DMS153 (cell line): ENCODE measurements at regions not wholly inside any gene's neighbourhood (a gene's known extent, or its start where the extent isn't known, plus 50 kb on each side); places are given as distances from the start of the nearest gene placed in this dataset.

Source experiments
- DNase-seq: peaks from one replicate; lab custom pipeline; 2025; lab: John Stamatoyannopoulos, UW

DNA sequence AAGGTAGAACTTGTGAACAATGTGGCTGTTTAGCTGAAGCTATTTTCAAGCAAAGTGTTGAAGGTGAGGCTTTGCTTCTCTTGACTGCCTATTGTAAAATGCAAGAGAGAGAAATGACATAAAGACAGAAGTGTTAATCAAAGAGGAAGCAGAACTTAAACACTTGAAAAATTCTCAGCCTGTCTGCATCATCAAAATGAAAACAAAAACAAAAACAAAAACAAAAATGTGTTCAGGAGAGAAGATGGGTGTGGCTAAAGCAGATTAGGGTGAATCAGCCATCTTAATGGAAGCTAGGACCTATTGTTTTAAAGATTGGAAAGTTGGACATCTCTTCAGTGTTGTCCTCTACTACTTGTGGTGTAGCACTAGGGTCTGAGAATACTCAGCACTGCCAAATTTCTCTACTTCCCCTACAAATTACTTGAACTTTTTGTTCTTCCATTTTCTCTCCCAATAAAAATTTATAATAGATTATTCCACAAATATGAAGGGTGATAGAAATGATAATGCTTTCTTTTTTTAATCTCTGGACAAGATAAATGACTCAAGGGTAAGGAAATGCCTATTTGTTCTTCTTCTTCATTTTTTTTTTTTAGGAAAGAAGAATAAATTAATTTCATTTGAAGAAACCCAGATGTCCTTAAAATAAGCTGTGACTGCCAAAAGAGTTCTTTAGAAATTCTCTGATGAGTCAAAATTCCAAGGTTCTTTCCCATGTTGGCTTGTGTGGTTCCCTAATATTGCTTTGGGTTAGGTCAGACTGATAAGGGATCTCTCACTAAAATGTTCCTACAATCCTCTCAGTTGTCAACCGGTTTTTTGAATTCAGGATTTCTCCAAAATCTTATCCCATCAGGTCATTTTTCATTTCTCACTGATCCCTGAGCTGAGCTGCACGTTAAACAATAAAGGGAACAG lies 571.2 kb upstream of the ZEB2 start:
- no peak for DNase-seq

DNA sequence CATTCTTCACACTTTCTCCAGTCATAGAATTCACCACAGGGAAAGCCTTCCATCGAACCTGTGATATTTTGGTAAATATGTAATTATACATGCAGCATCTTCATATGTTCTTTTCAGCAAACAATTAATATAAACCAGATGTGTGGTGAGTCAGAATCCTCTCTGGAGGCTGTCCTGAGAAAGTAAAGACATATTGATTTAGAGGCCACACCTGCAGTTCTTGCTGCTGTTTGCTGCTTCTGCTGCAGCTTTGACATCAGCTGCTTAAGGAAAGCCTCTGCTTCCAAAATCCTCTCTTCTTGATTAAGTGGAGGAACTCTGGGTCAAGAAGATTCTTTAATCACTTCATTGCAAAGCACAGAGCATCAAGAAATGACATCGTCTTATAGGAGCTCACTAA lies 568.8 kb upstream of the ZEB2 start:
- DNase-seq, result no peak

DNA sequence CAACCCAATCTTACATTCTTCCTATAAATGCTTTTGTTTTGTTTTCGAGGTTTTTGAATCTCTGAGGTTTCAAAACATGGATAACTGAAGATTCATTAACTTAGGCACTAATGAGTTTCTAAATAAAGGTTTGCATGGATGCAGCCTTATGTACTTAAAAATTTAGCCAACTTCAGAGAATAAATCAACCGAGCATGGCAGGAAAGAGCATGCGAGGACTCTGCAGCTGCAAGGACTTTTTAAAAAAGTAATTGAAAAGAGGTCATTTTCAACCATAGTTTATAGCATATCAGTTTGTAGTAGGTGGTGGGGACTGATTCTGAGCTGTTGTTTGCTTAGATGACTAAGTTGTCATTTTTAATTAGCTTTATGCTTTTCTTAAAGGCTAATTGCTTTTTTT lies 567.0 kb upstream of the ZEB2 start:
- DNase-seq, result no peak

DNA sequence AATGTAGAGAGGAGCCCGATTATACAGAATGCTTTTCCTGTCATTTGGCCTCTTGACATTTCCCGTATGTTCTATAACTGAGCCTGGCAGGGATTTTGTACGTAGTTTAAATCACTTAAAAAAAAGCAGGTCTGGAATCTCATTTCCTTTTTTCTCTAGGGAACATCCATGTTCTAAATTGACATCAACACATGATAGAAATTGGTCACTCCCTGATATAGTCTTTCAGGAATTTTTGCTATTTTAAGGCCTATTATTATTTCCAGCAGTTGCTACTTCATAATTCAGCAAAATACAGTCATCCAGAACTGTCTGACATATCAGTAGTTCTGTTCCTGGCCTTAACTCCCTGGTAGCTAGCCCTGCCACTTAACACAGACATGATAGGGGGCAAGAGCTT lies 565.7 kb upstream of the ZEB2 start:
- DNase-seq, result no peak

DNA sequence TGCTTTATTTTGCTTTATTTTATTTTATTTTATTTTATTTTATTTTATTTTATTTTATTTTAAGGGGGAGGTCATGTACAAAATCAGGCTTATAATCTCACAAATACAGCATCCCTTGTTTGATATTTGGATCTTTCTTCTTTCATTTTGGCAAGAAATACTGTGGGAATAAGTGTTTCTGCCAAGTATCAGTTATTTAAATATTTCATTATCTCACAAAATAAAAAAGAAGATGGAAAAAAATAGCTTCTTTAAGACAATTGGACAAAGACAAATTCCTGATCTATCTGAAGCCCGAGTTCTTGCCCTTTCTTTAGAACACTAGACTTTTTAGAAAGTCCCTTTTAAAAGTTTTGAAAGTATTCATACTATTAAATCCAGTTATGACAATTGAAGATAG lies 560.5 kb upstream of the ZEB2 start:
- DNase-seq, result no peak

DNA sequence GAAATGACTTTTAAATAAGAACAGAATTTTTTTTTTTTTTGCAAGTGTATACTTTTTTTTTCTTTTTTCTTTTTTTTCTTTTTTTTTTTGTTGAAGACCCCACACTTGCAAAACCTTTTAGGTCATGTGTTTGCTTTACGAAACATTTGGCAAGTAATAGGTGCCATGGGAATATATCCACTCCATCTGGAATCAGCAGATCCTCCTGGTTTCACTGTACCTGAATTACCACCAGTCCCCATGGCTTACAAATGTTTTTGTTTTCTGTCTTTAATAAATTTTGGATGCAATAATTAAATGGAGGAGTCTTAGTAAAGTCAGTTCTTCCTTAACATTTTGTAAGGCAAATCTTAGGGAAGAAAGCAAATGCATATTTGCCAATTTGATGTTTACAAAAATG lies 559.7 kb upstream of the ZEB2 start:
- no peak for DNase-seq

DNA sequence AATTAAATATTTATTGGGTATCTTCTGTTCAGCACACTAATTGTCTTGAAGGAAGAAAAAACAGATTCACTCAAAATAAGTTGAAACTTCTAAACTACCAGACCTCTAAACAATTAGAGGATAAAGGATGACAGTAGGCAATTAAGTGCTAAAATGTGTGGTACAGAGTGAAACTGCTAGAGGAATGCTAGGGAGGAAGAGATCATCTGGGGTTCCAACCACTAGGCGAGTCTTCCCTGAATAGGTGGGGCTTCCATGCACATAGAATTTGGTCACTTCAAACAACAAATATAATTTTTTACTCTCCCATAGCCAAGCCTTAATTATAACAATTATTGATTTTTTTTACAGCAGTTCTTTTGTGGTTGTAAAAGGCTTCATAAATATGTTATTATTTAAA lies 559.0 kb upstream of the ZEB2 start:
- no peak for DNase-seq

DNA sequence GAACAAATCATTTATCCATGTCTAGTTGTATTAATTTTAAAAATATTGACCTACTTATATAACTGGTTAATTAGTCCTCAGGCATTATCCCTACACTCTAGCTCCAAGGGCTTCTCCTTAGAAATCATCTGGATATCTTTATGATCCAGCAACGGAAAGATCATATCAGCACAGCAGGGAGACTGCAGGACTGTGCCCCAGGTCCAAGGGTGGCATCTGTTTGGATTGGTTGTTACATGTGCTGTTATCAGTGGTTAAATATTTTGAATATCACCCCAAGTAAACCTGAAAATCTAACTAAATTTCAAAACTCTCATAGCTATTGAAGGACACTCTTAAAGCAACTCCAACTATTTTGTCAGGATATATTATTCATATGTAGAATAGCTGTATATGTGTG lies 556.2 kb upstream of the ZEB2 start:
- no peak for DNase-seq

DNA sequence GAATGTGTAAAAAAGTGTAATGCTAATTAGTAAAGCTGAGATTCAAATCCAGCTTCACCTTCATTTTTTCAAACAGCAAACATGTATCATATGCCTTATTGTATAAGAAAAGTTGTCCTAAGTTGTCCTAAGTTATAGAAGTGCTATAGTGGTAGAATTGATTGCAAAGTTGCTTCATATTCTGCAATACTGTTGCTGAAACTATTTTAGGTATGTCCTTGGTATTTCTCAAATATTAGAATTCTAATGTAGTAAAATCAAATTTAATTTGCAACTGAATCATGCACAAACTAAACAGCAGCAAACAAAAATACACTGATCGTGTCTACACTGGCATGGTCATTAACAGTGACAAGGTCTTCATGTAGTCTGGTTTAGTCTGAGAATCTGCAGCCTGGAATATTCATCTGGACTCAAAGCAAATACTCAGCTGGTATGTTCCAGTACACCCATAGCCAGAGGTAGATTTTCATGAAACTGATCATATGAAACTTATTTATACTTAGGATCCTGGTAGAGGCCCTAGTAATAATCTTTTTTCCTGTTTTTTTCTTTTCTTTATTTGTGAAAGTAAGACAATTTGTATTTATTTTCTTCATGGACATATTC lies 555.6 kb upstream of the ZEB2 start:
- no peak for DNase-seq

DNA sequence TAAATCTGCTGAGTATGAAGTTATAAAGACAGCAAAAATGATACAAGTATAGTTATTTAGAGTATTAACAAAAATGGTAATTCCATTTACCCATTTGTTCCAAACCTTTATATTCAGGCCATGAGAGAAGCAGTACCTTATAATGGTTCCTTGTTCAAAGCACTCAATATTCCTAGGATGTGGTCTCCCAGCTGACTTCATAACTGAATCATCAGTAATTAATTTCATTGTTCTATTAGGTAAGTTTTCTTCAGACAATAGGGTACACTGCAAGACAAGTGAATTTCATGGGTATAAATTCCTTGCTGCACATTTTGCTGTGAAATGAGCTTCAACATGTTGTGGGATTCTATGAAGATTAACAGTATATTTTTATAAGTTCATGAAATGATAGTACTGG lies 550.8 kb upstream of the ZEB2 start:
- DNase-seq, result no peak

DNA sequence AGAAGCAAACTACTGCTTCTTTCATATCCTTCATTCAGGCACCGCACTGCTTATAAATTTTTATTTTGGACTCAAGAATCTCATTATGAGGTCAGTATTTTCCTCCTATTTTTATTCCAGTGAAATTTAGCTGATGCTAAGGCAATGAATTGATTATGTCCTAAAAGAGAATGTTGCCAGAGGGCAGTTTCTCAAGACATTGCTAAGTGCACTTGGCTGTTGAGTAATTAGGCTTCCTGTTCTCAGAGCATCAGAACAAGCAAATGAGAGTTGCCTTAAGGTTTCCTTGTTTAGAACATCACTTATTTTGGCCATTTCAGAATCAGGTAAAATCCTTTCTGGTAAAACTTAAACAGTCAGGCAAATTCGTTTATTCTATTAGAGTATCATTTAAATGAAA lies 548.6 kb upstream of the ZEB2 start:
- no peak for DNase-seq

DNA sequence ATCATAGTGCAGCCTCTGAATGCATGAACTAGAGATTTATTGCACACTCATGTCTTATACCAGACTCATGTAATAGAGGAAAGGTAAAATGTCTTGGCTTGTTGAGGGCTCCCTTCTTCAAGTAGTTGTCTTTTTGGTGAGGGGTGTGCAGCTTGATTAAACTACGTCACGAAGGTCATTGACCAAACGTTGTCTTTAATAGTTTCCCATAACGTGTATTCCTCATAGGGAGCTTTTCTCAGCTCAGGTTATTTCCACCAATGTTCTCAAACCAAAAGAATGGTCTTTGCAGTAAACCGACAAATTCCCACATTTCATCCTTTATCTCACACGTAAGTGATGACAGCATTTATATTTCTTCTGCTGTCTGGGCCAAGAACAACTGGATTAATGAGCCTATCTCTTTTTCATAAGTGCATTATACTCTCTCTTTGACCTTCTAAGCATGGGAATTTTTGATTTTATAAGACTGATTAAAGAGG lies 547.7 kb upstream of the ZEB2 start:
- DNase-seq, result no peak

DNA sequence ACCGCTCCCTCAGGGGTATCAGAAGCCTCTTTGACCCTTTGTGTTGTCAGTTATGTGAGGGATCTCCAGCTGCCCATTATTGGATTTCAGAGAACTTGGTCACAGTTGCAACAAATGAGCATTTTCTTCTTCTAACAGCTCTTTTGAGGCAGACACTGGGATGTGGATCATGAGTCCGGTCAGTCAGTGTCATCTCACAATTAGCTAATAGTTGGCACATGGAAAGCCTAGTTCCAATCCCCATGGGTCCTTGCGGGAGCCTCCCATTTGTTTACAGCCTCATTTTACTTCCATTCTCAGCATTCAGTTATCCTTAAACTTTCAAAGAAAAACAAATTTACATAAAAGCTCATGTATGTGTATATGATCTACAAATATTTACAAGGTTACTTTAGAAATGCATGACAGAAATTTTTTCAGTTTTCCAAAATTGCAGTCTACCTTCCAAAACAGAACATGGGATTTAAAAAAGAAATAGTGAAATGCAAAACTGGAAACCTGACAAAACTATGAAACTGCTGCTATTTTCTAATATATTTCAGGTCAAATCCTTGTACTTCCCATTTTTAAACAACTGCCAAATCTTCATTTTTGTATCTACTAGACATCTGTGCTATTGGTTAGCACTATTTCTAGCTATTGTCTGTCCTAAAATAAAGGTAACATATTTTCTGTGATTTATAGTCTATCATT lies 547.1 kb upstream of the ZEB2 start:
- DNase-seq, result no peak

DNA sequence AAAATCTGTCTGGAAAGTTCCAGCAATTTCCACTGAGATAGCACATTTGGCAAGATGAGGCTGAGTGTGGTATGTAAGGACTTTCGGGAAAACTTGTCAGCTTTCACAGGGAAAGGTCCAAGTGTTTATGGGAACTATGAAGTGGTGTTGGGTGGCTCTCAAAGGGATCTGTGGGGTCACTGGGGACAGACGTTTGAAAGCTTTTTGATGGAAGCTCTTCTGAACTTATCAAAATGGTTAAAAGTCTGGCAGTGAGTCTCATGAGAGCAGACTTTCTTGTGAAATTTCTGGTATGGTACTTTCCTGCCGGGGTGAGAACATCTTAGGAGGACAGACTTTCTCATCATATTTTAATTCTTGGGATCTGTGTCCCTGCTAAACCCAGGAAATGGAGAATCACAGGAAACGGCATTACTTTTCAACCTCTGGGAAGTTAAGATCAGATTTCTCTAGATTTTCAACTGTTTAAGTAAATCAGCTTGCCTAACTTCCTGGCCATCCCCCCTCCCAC lies 546.3 kb upstream of the ZEB2 start:
- DNase-seq, result no peak

DNA sequence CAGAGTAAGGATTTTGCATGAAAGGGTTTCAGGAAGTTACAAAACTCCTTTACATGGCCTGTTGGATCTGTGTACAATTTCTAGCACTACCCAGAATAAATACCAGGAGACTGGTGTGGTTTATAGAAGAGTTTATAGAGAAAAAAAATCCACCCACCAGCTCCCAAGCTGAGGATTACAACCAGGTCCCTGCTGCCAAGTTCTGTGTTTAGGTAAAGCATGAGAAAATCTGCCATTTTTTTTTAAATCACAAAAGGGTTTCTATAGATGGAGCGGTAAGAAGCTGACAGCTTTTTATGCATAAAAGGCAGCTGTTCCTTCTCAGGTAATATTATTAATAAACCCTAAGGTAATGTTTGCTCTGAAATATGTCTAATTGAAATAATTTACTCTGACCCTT lies 545.4 kb upstream of the ZEB2 start:
- no peak for DNase-seq

DNA sequence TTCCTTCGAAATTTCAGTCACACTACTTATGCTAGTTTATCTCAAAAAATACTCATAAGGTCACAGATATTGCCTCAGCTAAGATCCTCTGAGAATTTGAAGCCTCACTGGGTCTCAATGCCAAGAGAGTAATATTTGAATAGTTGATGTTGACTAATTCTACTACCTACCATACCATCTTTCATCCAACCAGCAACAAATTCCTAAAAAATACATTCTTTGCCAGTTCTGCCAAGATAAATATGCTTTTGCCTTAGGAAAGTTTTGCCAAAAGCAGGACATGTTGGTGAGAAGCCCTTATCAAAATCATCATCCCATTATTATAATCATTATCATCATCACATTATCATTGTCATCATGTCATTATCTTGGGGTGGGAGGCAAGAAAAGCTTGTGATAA lies 544.6 kb upstream of the ZEB2 start:
- no peak for DNase-seq

DNA sequence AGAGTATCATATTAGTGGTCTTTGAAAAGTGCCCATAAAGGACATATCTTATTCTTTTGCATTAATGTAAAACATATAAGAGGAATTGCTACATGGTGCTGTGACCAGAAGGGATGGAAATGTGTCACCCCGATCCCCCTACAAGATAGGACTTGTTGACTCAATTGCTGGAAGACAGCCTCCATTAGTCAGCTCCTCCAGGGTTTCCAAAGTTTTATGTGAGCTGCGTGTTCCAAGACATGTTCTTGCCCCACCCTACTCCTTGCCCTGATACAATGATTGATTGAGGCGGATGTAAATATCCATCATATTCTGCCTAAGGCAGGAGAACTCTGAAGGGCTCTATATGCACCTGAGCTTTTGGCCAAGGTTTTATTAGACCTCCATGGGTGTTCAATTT lies 541.0 kb upstream of the ZEB2 start:
- DNase-seq, result no peak

DNA sequence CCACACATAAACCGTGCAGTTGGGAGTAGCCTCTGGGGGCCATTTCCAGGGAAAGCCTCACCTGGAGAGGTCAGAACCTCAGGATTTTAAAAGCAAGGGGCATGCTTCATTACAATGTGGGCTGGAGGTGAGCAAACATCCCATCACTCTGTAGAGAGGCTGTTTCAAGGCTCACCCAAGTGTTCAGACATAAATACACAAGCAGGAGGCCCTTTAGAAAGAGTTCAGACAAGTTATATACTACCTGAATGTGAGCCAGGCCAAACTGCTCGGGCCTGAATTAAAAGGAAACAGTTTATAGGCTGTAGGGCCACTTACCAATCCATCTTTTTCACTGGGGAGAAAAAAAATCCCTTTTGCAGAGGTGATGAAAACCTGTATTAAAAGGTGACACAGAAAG lies 540.0 kb upstream of the ZEB2 start:
- DNase-seq, result no peak

DNA sequence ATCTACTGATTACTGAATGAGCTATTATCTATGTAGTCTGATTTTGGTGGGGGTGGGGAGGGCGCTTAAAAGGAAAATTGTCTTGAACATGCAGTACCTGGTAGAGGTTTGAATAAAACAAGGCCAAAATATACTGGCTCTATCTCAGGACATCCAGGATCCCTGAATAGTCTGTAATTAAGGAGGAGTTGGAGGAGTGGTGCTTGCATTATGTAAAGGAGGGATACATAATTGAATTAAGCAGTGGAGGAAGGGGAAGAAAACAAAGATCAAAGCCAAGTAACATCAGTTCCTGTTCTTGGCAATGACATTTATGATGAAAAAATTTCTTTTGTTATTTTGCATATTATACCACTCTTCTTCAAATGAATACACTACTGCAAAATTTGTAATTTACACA lies 539.4 kb upstream of the ZEB2 start:
- DNase-seq, result no peak

DNA sequence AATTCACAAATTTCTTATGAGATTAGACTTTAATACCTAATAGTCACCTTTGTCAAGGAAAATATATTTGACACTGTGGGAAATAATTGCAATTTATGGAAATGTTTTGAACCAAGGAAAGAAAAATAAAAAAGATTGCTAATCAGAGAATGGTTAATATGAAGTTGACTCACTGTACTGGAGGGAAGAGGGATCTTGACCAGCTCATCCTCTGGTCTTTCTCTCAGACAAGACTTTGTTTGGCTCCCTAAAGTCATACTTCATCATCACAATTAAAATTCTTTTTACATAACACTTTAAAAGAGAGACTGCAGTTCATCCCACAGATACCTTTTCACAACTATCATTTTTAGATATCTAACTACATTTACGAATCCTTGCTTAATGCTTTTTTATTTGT lies 538.5 kb upstream of the ZEB2 start:
- no peak for DNase-seq

DNA sequence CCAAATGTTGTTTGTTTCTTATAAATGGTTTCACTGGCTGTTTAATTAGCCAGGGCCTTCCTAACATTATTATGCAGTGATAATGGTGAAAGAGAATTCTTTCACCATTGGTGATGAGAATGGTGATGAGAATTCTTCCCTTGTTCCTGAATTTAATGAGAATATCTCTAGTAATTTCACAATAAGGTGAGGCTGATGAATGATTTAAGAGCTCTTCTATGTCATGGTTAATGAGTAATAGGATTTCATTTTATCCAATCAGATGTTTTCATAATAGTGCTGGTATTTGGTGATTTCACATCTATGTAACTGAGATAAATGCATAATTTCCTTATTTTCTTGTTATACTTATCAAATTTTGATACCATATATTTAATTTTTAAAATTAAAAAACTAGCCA lies 535.7 kb upstream of the ZEB2 start:
- no peak for DNase-seq

DNA sequence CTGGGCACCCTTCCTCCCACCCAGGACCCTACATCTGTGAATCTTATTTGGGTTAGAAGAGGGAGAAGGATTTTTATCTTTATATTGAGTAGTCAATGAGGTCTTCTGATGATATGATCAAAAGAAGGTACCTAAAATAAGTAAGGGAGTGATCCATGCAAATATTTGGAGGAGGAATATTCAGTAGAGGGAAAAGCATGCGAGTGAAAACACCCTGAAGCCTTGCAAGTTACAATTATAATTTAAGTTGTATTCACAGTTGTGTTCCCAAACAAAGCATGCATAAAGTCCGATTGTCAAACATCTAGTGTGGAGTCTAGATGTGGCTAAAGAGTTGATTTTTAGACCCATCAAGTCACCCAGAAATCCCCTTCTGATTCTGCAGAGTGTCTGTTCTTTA lies 530.2 kb upstream of the ZEB2 start:
- no peak for DNase-seq

DNA sequence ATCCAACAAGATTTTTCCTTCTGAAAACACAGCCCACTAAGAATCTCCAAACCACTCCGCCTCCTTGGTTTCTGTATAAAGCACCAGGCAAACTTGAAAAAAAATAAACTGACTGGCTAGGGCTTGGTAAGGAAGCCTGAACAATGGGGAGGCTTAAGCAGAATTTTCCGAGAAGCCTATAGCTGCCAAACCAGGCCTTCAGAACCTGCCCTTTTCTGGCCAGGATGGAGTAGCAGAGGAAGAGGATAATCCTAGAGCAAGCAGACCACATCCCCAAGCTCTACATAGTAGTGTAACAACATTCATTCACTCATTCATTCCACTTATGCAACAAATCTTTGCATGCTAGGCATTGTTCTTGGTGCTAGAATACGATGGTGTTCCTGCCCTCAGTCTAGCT lies 529.6 kb upstream of the ZEB2 start:
- no peak for DNase-seq
